Testis (tissue), 2 donors: ENCODE measurements at regions not wholly inside any gene's neighbourhood (a gene's known extent, or its start where the extent isn't known, plus 50 kb on each side); places are given as distances from the start of the nearest gene placed in this dataset.

Source experiments
- POLR2A ChIP-seq: fragments of 450-650 bp; IDR thresholded peaks from one replicate; pipeline ENCODE4 v1.6.1; 2017; ENCODE audit warnings: antibody characterized with exemption, mild to moderate bottlenecking, moderate library complexity
- TF ChIP-seq, protein P1 (sequence below), 3 experiments: fragments of 450-650 bp in 2 of 3; fragments of 200-600 bp in 1 of 3; sonication (generic) in 1 of 3; IDR thresholded peaks; one replicate each; pipeline ENCODE4 v1.5.1; 2016 to 2019; ENCODE audit warnings: antibody characterized with exemption in 3 of 3, mild to moderate bottlenecking in 2 of 3, moderate library complexity in 1 of 3

GRCh38 chr11:91817996-91818395 is 406.6 kb upstream of the FAT3 start:
- TF ChIP-seq, protein P1, sequence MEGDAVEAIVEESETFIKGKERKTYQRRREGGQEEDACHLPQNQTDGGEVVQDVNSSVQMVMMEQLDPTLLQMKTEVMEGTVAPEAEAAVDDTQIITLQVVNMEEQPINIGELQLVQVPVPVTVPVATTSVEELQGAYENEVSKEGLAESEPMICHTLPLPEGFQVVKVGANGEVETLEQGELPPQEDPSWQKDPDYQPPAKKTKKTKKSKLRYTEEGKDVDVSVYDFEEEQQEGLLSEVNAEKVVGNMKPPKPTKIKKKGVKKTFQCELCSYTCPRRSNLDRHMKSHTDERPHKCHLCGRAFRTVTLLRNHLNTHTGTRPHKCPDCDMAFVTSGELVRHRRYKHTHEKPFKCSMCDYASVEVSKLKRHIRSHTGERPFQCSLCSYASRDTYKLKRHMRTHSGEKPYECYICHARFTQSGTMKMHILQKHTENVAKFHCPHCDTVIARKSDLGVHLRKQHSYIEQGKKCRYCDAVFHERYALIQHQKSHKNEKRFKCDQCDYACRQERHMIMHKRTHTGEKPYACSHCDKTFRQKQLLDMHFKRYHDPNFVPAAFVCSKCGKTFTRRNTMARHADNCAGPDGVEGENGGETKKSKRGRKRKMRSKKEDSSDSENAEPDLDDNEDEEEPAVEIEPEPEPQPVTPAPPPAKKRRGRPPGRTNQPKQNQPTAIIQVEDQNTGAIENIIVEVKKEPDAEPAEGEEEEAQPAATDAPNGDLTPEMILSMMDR (IDR thresholded peaks at IDR 0.05): no peak
- TF ChIP-seq POLR2A: no peak
